ENCODE measurements at regions not wholly inside any gene's neighbourhood (a gene's known extent, or its start where the extent isn't known, plus 50 kb on each side); places are given as distances from the start of the nearest gene placed in this dataset.

- TF ChIP-seq EZH2 (IDR thresholded peaks at IDR 0.05; ENCODE audit: insufficient read depth, poor library complexity, severe bottlenecking) (no peak), EZH2phosphoT487 (IDR thresholded peaks at IDR 0.05; ENCODE audit: insufficient read depth, low read depth) (no peak)
- Histone ChIP-seq H3K27me3 (replicated peaks; ENCODE audit: insufficient read depth) (no peaks in the 10 kb centered on the region), H3K36me3 (ENCODE audit: low read depth) (no peaks in the 10 kb centered on the region), H4K20me1 (ENCODE audit: insufficient read depth) (no peaks in the 10 kb centered on the region), H3K4me1 (ENCODE audit: insufficient read depth) (no peaks in the 10 kb centered on the region), H3K4me2 (ENCODE audit: unreplicated experiment) (no peak overlapping the region), H3K27ac (no peak overlapping the region), H3F3A (ENCODE audit: insufficient read depth) (no peaks in the 10 kb centered on the region), H3K4me3 (no peak overlapping the region), H3K79me2 (ENCODE audit: insufficient read depth) (no peaks in the 10 kb centered on the region), H2AFZ (no peak overlapping the region), H3K9me3 (ENCODE audit: low read depth) (no peaks in the 10 kb centered on the region), H3K9me2 (ENCODE audit: insufficient read depth) (no peaks in the 10 kb centered on the region), H3K9ac (no peak overlapping the region)
- DNase-seq = no peak
- in situ Hi-C loops (cut with MboI) = no loop called here
- 9 to 15% methylated on average over 5 of the region's 5 CpGs for WGBS, 2 experiments (ENCODE audit: low coverage in 1 of 2, low lambda C conversion rate in 2 of 2, missing lambda C conversion rate in 2 of 2)
Observed at GRCh38 chr2:14234911-14235310, 397.6 kb upstream of the LRATD1 start.

- 15 to 17% methylated on average over 3 of the region's 3 CpGs for WGBS, 2 experiments (ENCODE audit: low coverage in 1 of 2, low lambda C conversion rate in 2 of 2, missing lambda C conversion rate in 2 of 2)
- no peak for TF ChIP-seq EZH2 (IDR thresholded peaks at IDR 0.05; ENCODE audit: insufficient read depth, poor library complexity, severe bottlenecking)
- TF ChIP-seq EZH2phosphoT487 (IDR thresholded peaks at IDR 0.05; ENCODE audit: insufficient read depth, low read depth) = no peak
Observed at GRCh38 chr2:14235667-14236066, 396.9 kb upstream of the LRATD1 start.

GRCh38 chr2:14237902-14238301, 394.6 kb upstream of the LRATD1 start:
- no peaks in the 10 kb centered on the region for H3K9me3 ChIP-seq (ENCODE audit: low read depth)
- 2 to 5% methylated on average over 1 of the region's 1 CpG for WGBS, 2 experiments (ENCODE audit: low coverage in 1 of 2, low lambda C conversion rate in 2 of 2, missing lambda C conversion rate in 2 of 2)
- in situ Hi-C loops (cut with MboI) = no loop called here

More at GRCh38 chr2:14235667-14236066, 396.9 kb upstream of the LRATD1 start:
- Histone ChIP-seq H2AFZ (no peak overlapping the region), H3K9ac (no peak overlapping the region), H3K4me1 (ENCODE audit: insufficient read depth) (no peaks in the 10 kb centered on the region), H3K27me3 (replicated peaks; ENCODE audit: insufficient read depth) (no peaks in the 10 kb centered on the region), H3K27ac (no peak overlapping the region), H3K79me2 (ENCODE audit: insufficient read depth) (no peaks in the 10 kb centered on the region), H3K4me2 (ENCODE audit: unreplicated experiment) (no peak overlapping the region), H3F3A (ENCODE audit: insufficient read depth) (no peaks in the 10 kb centered on the region), H3K9me3 (ENCODE audit: low read depth) (no peaks in the 10 kb centered on the region), H3K9me2 (ENCODE audit: insufficient read depth) (no peaks in the 10 kb centered on the region), H3K36me3 (ENCODE audit: low read depth) (no peaks in the 10 kb centered on the region), H3K4me3 (no peak overlapping the region), H4K20me1 (ENCODE audit: insufficient read depth) (no peaks in the 10 kb centered on the region)
- in situ Hi-C loops (cut with MboI) = no loop called here
- no peak for DNase-seq

GRCh38 chr2:14239605-14240004, 392.9 kb upstream of the LRATD1 start:
- Histone ChIP-seq H3K4me3 (no peak overlapping the region), H3F3A (ENCODE audit: insufficient read depth) (no peaks in the 10 kb centered on the region), H3K9me2 (ENCODE audit: insufficient read depth) (no peaks in the 10 kb centered on the region), H3K4me1 (ENCODE audit: insufficient read depth) (no peaks in the 10 kb centered on the region), H4K20me1 (ENCODE audit: insufficient read depth) (no peaks in the 10 kb centered on the region), H2AFZ (no peak overlapping the region), H3K9me3 (ENCODE audit: low read depth) (no peaks in the 10 kb centered on the region), H3K36me3 (ENCODE audit: low read depth) (no peaks in the 10 kb centered on the region), H3K4me2 (ENCODE audit: unreplicated experiment) (no peak overlapping the region), H3K27me3 (replicated peaks; ENCODE audit: insufficient read depth) (no peaks in the 10 kb centered on the region), H3K9ac (no peak overlapping the region), H3K27ac (no peak overlapping the region), H3K79me2 (ENCODE audit: insufficient read depth) (no peaks in the 10 kb centered on the region)
- in situ Hi-C loops (cut with MboI) = no loop called here
- TF ChIP-seq EZH2phosphoT487 (IDR thresholded peaks at IDR 0.05; ENCODE audit: insufficient read depth, low read depth) (no peak), EZH2 (IDR thresholded peaks at IDR 0.05; ENCODE audit: insufficient read depth, poor library complexity, severe bottlenecking) (no peak)
- 29 to 34% methylated on average over 3 of the region's 3 CpGs for WGBS, 2 experiments (ENCODE audit: low coverage in 1 of 2, low lambda C conversion rate in 2 of 2, missing lambda C conversion rate in 2 of 2)
- DNase-seq = no peak

More at GRCh38 chr2:14237902-14238301, 394.6 kb upstream of the LRATD1 start:
- H2AFZ ChIP-seq = no peak overlapping the region
- TF ChIP-seq EZH2 (IDR thresholded peaks at IDR 0.05; ENCODE audit: insufficient read depth, poor library complexity, severe bottlenecking) = no peak
- TF ChIP-seq EZH2phosphoT487 (IDR thresholded peaks at IDR 0.05; ENCODE audit: insufficient read depth, low read depth) = no peak
- H3K4me1 ChIP-seq (ENCODE audit: insufficient read depth) = no peaks in the 10 kb centered on the region
- H3K27ac ChIP-seq = no peak overlapping the region
- no peak overlapping the region for H3K4me2 ChIP-seq (ENCODE audit: unreplicated experiment)
- H3K9ac ChIP-seq = no peak overlapping the region
- no peaks in the 10 kb centered on the region for H3K27me3 ChIP-seq (replicated peaks; ENCODE audit: insufficient read depth)
- no peaks in the 10 kb centered on the region for H3F3A ChIP-seq (ENCODE audit: insufficient read depth)
- no peaks in the 10 kb centered on the region for H3K9me2 ChIP-seq (ENCODE audit: insufficient read depth)
- no peaks in the 10 kb centered on the region for H3K79me2 ChIP-seq (ENCODE audit: insufficient read depth)
- no peaks in the 10 kb centered on the region for H4K20me1 ChIP-seq (ENCODE audit: insufficient read depth)
- no peak overlapping the region for H3K4me3 ChIP-seq
- no peak for DNase-seq
- no peaks in the 10 kb centered on the region for H3K36me3 ChIP-seq (ENCODE audit: low read depth)

GRCh38 chr2:14240868-14241267, 391.6 kb upstream of the LRATD1 start:
- Histone ChIP-seq H3K4me2 (ENCODE audit: unreplicated experiment) (no peak overlapping the region), H3F3A (ENCODE audit: insufficient read depth) (no peaks in the 10 kb centered on the region), H3K36me3 (ENCODE audit: low read depth) (no peaks in the 10 kb centered on the region), H3K9me2 (ENCODE audit: insufficient read depth) (no peaks in the 10 kb centered on the region), H3K27me3 (replicated peaks; ENCODE audit: insufficient read depth) (no peaks in the 10 kb centered on the region), H3K4me3 (no peak overlapping the region), H3K4me1 (ENCODE audit: insufficient read depth) (no peaks in the 10 kb centered on the region), H4K20me1 (ENCODE audit: insufficient read depth) (no peaks in the 10 kb centered on the region), H3K9me3 (ENCODE audit: low read depth) (no peaks in the 10 kb centered on the region), H3K79me2 (ENCODE audit: insufficient read depth) (no peaks in the 10 kb centered on the region), H3K9ac (no peak overlapping the region), H3K27ac (no peak overlapping the region), H2AFZ (no peak overlapping the region)
- DNase-seq = no peak
- TF ChIP-seq EZH2 (IDR thresholded peaks at IDR 0.05; ENCODE audit: insufficient read depth, poor library complexity, severe bottlenecking) (no peak), EZH2phosphoT487 (IDR thresholded peaks at IDR 0.05; ENCODE audit: insufficient read depth, low read depth) (no peak)
- in situ Hi-C loops (cut with MboI) = no loop called here
- WGBS, 2 experiments (ENCODE audit: low coverage in 1 of 2, low lambda C conversion rate in 2 of 2, missing lambda C conversion rate in 2 of 2) = 19 to 20% methylated on average over 5 of the region's 5 CpGs

All from GM23248 (cell line).